ENCODE measurements at regions not wholly inside any gene's neighbourhood (a gene's known extent, or its start where the extent isn't known, plus 50 kb on each side); places are given as distances from the start of the nearest gene placed in this dataset.

GRCh38 chr6:4667591-4667990 is 108.6 kb upstream of the CDYL start:
- TF ChIP-seq EP300 (conservative IDR thresholded peaks at IDR 0.05; ENCODE audit: poor library complexity, severe bottlenecking): no peak
- TF ChIP-seq CTCF (IDR thresholded peaks at IDR 0.05; ENCODE audit: poor library complexity, severe bottlenecking): no peak
